SU-DHL-6 (cell line): ENCODE measurements at regions not wholly inside any gene's neighbourhood (a gene's known extent, or its start where the extent isn't known, plus 50 kb on each side); places are given as distances from the start of the nearest gene placed in this dataset.
"Not testable (repeated sequence)": the region's sequence is repeated elsewhere in the genome, so short reads cannot be mapped to it uniquely, and the experiment has no call there.

ENCODE experiments used
- H2AFZ ChIP-seq: fragments of 200-600 bp; sonication (generic); 2 replicates; pipeline ENCODE4 v1.6.1; 2014; ENCODE audit warnings: low read depth, mild to moderate bottlenecking, moderate library complexity, mixed read lengths, antibody characterized with exemption, low read length; ENCODE audit not compliant: severe bottlenecking
- H3F3A ChIP-seq: fragments of 200-600 bp; shearing (Covaris generic); 2 replicates; pipeline ENCODE4 v1.6.0; 2016; ENCODE audit warnings: antibody characterized with exemption, mild to moderate bottlenecking; ENCODE audit not compliant: insufficient read depth
- H3K27ac ChIP-seq: fragments of 200-600 bp; sonication (generic); 2 replicates; pipeline ENCODE4 v1.5.1; 2016; ENCODE audit warnings: low read depth, mild to moderate bottlenecking, low read length, moderate library complexity, mixed read lengths
- H3K27me3 ChIP-seq: fragments of 200-600 bp; sonication (generic), shearing (Covaris generic); 2 replicates; pipeline ENCODE4 v1.6.0; 2014; ENCODE audit warnings: mild to moderate bottlenecking, low read length
- H3K36me3 ChIP-seq: fragments of 200-600 bp; sonication (generic); 2 replicates; pipeline ENCODE4 v1.6.1; 2014; ENCODE audit warnings: mild to moderate bottlenecking, low read length, mixed read lengths
- H3K4me2 ChIP-seq: fragments of 300-600, 200-600 bp; shearing (Covaris generic), sonication (generic); 2 replicates; pipeline ENCODE4 v1.6.0; 2014; ENCODE audit warnings: low read length, low read depth, mild to moderate bottlenecking; ENCODE audit not compliant: poor library complexity, severe bottlenecking
- H3K4me3 ChIP-seq: fragments of 200-600 bp; sonication (generic); 2 replicates; pipeline ENCODE4 v1.5.1; 2014; ENCODE audit warnings: antibody characterized with exemption, low read length, mild to moderate bottlenecking, mixed read lengths; ENCODE audit not compliant: insufficient read depth, poor library complexity, severe bottlenecking
- H3K79me2 ChIP-seq: fragments of 200-600 bp; sonication (generic); 2 replicates; pipeline ENCODE4 v1.6.1; 2014; ENCODE audit warnings: mild to moderate bottlenecking, low read length, moderate library complexity; ENCODE audit not compliant: insufficient read depth
- H3K9ac ChIP-seq: fragments of 200-600 bp; sonication (generic); 2 replicates; pipeline ENCODE4 v1.7.0; 2014; ENCODE audit warnings: mild to moderate bottlenecking, low read length
- H3K9me2 ChIP-seq: fragments of 200-600 bp; sonication (generic); replicated peaks from 2 replicates; pipeline ENCODE4 v1.6.1; 2014; ENCODE audit warnings: low read length; ENCODE audit not compliant: insufficient read depth
- H3K9me3 ChIP-seq: fragments of 200-600 bp; sonication (generic); 2 replicates; pipeline ENCODE4 v1.6.1; 2014; ENCODE audit warnings: low read length, mixed read lengths; ENCODE audit not compliant: insufficient read depth
- H4K20me1 ChIP-seq: fragments of 200-600 bp; sonication (generic); 2 replicates; pipeline ENCODE4 v1.6.1; 2014; ENCODE audit warnings: low read depth, mild to moderate bottlenecking, antibody characterized with exemption, low read length, moderate library complexity, mixed read lengths
- EZH2phosphoT487 ChIP-seq: fragments of 200-600 bp; sonication (generic), shearing (Covaris generic); conservative IDR thresholded peaks from 2 replicates; pipeline ENCODE4 v1.6.1; 2018; ENCODE audit warnings: mild to moderate bottlenecking, antibody characterized with exemption, low read length, moderate library complexity, mixed read lengths
- TF ChIP-seq, protein P1 (sequence below): fragments of 200-600 bp; sonication (generic); IDR thresholded peaks from one replicate; pipeline ENCODE4 v1.5.1; 2017; ENCODE audit warnings: antibody characterized with exemption, mild to moderate bottlenecking, low read length, moderate library complexity; ENCODE audit not compliant: insufficient read depth, poor library complexity, severe bottlenecking

DNA sequence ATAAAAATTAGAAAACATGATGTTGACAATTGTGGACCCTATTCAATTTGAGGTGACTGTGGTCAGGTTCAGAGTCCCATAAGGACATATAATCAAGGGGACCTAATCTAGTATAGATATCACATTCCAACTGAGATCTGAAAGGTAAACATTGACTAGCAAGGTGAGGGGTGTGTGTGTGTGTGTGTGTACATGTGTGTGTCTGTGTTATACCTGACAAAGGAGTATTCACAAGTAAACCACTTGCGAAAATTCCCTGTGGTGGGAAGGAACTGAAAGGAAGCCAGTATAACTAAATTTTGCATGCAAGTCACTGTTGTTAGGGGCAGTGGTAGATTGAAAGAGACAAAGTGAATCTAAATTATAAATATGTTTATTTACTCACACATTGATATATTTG, 723.7 kb downstream of the COL12A1 start:
- Histone ChIP-seq H3K4me3 (no peak overlapping the region), H3K9ac (no peak overlapping the region), H3F3A (no peaks in the 10 kb centered on the region), H3K4me2 (no peak overlapping the region), H3K36me3 (no peaks in the 10 kb centered on the region), H4K20me1 (no peaks in the 10 kb centered on the region), H3K9me2 (no peaks in the 10 kb centered on the region), H3K9me3 (no peaks in the 10 kb centered on the region), H3K27ac (no peak overlapping the region), H2AFZ (no peak overlapping the region), H3K27me3 (no peaks in the 10 kb centered on the region), H3K79me2 (no peaks in the 10 kb centered on the region)
- TF ChIP-seq, protein P1, sequence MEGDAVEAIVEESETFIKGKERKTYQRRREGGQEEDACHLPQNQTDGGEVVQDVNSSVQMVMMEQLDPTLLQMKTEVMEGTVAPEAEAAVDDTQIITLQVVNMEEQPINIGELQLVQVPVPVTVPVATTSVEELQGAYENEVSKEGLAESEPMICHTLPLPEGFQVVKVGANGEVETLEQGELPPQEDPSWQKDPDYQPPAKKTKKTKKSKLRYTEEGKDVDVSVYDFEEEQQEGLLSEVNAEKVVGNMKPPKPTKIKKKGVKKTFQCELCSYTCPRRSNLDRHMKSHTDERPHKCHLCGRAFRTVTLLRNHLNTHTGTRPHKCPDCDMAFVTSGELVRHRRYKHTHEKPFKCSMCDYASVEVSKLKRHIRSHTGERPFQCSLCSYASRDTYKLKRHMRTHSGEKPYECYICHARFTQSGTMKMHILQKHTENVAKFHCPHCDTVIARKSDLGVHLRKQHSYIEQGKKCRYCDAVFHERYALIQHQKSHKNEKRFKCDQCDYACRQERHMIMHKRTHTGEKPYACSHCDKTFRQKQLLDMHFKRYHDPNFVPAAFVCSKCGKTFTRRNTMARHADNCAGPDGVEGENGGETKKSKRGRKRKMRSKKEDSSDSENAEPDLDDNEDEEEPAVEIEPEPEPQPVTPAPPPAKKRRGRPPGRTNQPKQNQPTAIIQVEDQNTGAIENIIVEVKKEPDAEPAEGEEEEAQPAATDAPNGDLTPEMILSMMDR: no peak
- no peak for TF ChIP-seq EZH2phosphoT487

DNA sequence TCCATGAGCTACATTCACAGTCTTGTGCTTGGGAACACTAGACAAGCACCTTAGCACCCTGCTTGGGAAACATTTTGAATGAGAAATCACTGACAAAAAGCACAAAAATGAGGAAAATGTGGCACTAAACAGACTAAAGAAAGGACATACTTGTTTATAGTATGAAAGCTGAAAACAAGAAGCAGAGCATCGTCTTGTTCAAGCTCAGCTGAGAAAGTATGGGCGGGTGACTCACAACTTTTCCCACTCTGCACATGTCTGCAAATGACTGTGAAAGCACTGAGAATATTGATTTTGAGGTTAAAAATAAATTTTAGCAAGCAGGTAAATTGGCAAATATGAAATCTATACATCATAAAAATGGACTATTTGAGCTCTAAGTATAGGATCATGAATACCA, 725.3 kb downstream of the COL12A1 start:
- Histone ChIP-seq H3K36me3 (no peaks in the 10 kb centered on the region), H2AFZ (no peak overlapping the region), H3K27me3 (no peaks in the 10 kb centered on the region), H4K20me1 (no peaks in the 10 kb centered on the region), H3K9me2 (no peaks in the 10 kb centered on the region), H3K79me2 (no peaks in the 10 kb centered on the region), H3K4me2 (no peak overlapping the region), H3F3A (no peaks in the 10 kb centered on the region), H3K4me3 (no peak overlapping the region), H3K27ac (no peak overlapping the region), H3K9ac (no peak overlapping the region), H3K9me3 (no peaks in the 10 kb centered on the region)
- TF ChIP-seq, protein P1: no peak
- no peak for TF ChIP-seq EZH2phosphoT487

DNA sequence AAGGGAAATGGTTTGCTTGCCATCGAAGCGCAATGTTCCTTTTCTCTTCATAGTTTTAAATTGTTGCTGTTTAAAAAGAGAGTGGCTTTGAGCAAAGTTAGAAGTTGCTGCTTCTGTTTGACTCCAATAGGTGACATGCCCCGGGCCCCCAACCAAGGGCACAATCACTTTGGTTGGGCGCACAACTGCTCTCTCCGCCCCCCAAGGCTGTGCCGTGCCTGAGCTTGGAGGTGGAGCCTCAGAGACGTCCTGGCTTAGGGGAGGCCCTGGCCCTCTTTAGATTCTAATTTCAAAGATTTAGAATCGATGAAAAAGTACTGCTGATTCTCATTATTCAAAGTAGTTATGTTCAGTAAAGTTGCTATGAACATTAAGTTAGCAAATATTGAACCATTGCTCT, 725.9 kb downstream of the COL12A1 start:
- Histone ChIP-seq H2AFZ (no peak overlapping the region), H3K9ac (no peak overlapping the region), H3F3A (no peaks in the 10 kb centered on the region), H3K27ac (no peak overlapping the region), H3K4me3 (no peak overlapping the region), H3K9me3 (no peaks in the 10 kb centered on the region), H3K27me3 (no peaks in the 10 kb centered on the region), H3K79me2 (no peaks in the 10 kb centered on the region), H3K9me2 (no peaks in the 10 kb centered on the region), H3K36me3 (no peaks in the 10 kb centered on the region), H3K4me2 (no peak overlapping the region), H4K20me1 (no peaks in the 10 kb centered on the region)
- TF ChIP-seq, protein P1: no peak
- TF ChIP-seq EZH2phosphoT487: no peak

DNA sequence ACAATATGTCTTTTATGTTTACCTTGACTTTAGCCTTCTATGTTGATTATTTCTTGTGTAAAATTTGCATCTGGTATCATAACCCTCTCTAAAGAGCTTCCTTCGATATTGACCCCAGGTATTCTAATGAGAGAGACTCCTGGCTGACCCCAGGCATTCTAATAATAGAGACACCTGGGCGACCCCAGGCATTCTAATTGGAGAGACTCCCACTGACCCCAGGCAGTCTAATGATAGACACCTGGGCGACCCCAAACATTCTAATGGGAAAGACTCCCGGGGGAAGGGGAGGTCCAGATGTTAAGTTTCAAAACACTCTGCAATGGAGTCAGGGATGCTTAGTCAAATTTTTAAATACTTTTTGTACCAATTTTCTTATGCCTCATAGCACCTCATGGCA, 726.4 kb downstream of the COL12A1 start:
- H3K36me3 ChIP-seq: no peaks in the 10 kb centered on the region
- H2AFZ ChIP-seq: no peak overlapping the region
- no peaks in the 10 kb centered on the region for H4K20me1 ChIP-seq
- no peak overlapping the region for H3K4me2 ChIP-seq
- TF ChIP-seq EZH2phosphoT487: no peak
- TF ChIP-seq, protein P1: no peak
- H3K9me2 ChIP-seq: no peaks in the 10 kb centered on the region
- no peaks in the 10 kb centered on the region for H3F3A ChIP-seq
- H3K27ac ChIP-seq: no peak overlapping the region
- H3K9ac ChIP-seq: no peak overlapping the region
- H3K27me3 ChIP-seq: no peaks in the 10 kb centered on the region
- no peak overlapping the region for H3K4me3 ChIP-seq
- no peaks in the 10 kb centered on the region for H3K79me2 ChIP-seq
- no peaks in the 10 kb centered on the region for H3K9me3 ChIP-seq

DNA sequence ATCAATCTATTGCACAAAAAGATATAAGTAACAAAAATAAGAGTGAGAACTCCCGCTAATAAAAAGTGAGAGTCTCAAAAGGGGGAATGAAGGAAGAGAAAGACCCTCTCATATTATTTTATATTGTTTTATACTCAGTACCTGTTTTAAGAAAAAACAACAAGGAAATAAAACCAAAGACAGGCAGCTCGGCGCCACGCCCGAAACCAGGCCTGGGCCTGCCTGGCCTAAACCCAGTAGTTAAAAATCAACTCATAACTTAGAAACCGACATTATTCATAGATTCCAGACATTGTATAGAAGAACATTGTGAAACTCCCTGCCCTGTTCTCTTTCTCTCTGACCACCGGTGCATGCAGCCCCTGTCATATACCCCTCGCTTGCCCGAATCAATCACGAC, 731.8 kb downstream of the COL12A1 start:
- H3K27ac ChIP-seq, H3K9ac ChIP-seq, H3K9me3 ChIP-seq, H3K79me2 ChIP-seq, H3F3A ChIP-seq, H2AFZ ChIP-seq, H3K9me2 ChIP-seq, H3K4me2 ChIP-seq, H3K36me3 ChIP-seq, H4K20me1 ChIP-seq, H3K4me3 ChIP-seq, H3K27me3 ChIP-seq: not testable (repeated sequence)
